HEK293 (cell line): ENCODE measurements at regions not wholly inside any gene's neighbourhood (a gene's known extent, or its start where the extent isn't known, plus 50 kb on each side); places are given as distances from the start of the nearest gene placed in this dataset.

ENCODE experiments used
- CTCF ChIA-PET: fragments of 350-600 bp; formaldehyde crosslinking; extraction: SDS; loops from one replicate; lab custom pipeline; 2021; ENCODE audit warnings: antibody characterized with exemption; lab: Yijun Ruan, JAX
- POLR2A ChIA-PET: fragments of 300-600 bp; formaldehyde crosslinking; extraction: SDS; loops from one replicate; lab custom pipeline; 2020; ENCODE audit warnings: antibody characterized with exemption, inconsistent platforms; lab: Yijun Ruan, JAX
- H3K27ac ChIP-seq: fragments of 200-500 bp; sonication (Bioruptor generic); 2 replicates; pipeline ENCODE4 v1.5.1; 2014; ENCODE audit warnings: low read depth, low read length, control low read depth, inconsistent platforms; ENCODE audit errors: extremely low read depth
- H3K36me3 ChIP-seq, 2 experiments: fragments of 200-500 bp in 1 of 2; sonication (Bioruptor generic) in 1 of 2; 1 replicate in 1 of 2; 2 replicates in 1 of 2; pipeline ENCODE4 v1.5.1; 2014 to 2017; ENCODE audit warnings: inconsistent platforms in 2 of 2, low read length in 2 of 2; ENCODE audit not compliant: control insufficient read depth in 2 of 2, insufficient read depth in 1 of 2
- H3K4me1 ChIP-seq: fragments of 200-500 bp; sonication (Bioruptor generic); 2 replicates; pipeline ENCODE4 v1.5.1; 2014; ENCODE audit warnings: mild to moderate bottlenecking, low read length, inconsistent platforms; ENCODE audit not compliant: control insufficient read depth, insufficient read depth
- H3K4me3 ChIP-seq: 2 replicates; pipeline ENCODE4 v1.5.1; 2011; ENCODE audit warnings: low read depth, mild to moderate bottlenecking, control low read depth, low read length, moderate library complexity
- H3K9me3 ChIP-seq: fragments of 200-500 bp; sonication (Bioruptor generic); 2 replicates; pipeline ENCODE4 v1.5.1; 2014; ENCODE audit warnings: low read depth, low read length, inconsistent platforms; ENCODE audit not compliant: control insufficient read depth, insufficient read depth
- KLF17 ChIP-seq: fragments of 450-650 bp; formaldehyde crosslinking; IDR thresholded peaks from 2 replicates; pipeline ENCODE4 v1.5.1; 2016; ENCODE audit warnings: missing biosample characterization, missing genetic modification characterization
- KLF9 ChIP-seq: fragments of 450-650 bp; formaldehyde crosslinking; IDR thresholded peaks from 2 replicates; pipeline ENCODE4 v1.5.1; 2016; ENCODE audit warnings: missing biosample characterization, missing genetic modification characterization, low read depth
- OSR2 ChIP-seq: fragments of 450-650 bp; formaldehyde crosslinking; IDR thresholded peaks from 2 replicates; pipeline ENCODE4 v1.5.1; 2016; ENCODE audit warnings: missing biosample characterization, missing genetic modification characterization
- OVOL3 ChIP-seq: fragments of 450-650 bp; formaldehyde crosslinking; IDR thresholded peaks from 2 replicates; pipeline ENCODE4 v1.5.1; 2016; ENCODE audit warnings: missing biosample characterization, missing genetic modification characterization
- SALL2 ChIP-seq: fragments of 450-650 bp; formaldehyde crosslinking; IDR thresholded peaks from 2 replicates; pipeline ENCODE4 v1.5.0; 2017; ENCODE audit warnings: missing biosample characterization, mild to moderate bottlenecking, missing genetic modification characterization, borderline replicate concordance
- ZBTB11 ChIP-seq: fragments of 450-650 bp; formaldehyde crosslinking; conservative IDR thresholded peaks from 2 replicates; pipeline ENCODE4 v1.5.1; 2016; ENCODE audit warnings: low read depth, missing biosample characterization, missing genetic modification characterization
- ZBTB17 ChIP-seq: fragments of 450-650 bp; formaldehyde crosslinking; IDR thresholded peaks from 2 replicates; pipeline ENCODE4 v1.5.1; 2016; ENCODE audit warnings: missing biosample characterization, missing genetic modification characterization
- ZBTB21 ChIP-seq: fragments of 450-650 bp; formaldehyde crosslinking; IDR thresholded peaks from 2 replicates; pipeline ENCODE4 v1.5.1; 2017; ENCODE audit warnings: missing biosample characterization, missing genetic modification characterization
- ZBTB49 ChIP-seq: fragments of 450-650 bp; formaldehyde crosslinking; IDR thresholded peaks from 2 replicates; pipeline ENCODE4 v1.5.1; 2016; ENCODE audit warnings: missing biosample characterization, missing genetic modification characterization, low read depth
- ZNF155 ChIP-seq: fragments of 450-650 bp; formaldehyde crosslinking; IDR thresholded peaks from 2 replicates; pipeline ENCODE4 v1.5.1; 2016; ENCODE audit warnings: missing biosample characterization, missing genetic modification characterization
- ZNF174 ChIP-seq: fragments of 450-650 bp; formaldehyde crosslinking; IDR thresholded peaks from 2 replicates; pipeline ENCODE4 v1.5.0; 2017; ENCODE audit warnings: missing biosample characterization, mild to moderate bottlenecking, missing genetic modification characterization
- ZNF184 ChIP-seq: fragments of 450-650 bp; IDR thresholded peaks from 2 replicates; pipeline ENCODE4 v1.5.1; 2018; ENCODE audit warnings: missing biosample characterization, mild to moderate bottlenecking, missing genetic modification characterization
- ZNF280C ChIP-seq: fragments of 450-650 bp; formaldehyde crosslinking; IDR thresholded peaks from 2 replicates; pipeline ENCODE4 v1.5.1; 2016; ENCODE audit warnings: missing biosample characterization, missing genetic modification characterization
- ZNF341 ChIP-seq: fragments of 450-650 bp; formaldehyde crosslinking; IDR thresholded peaks from 2 replicates; pipeline ENCODE4; 2016; ENCODE audit warnings: low read depth, missing biosample characterization, missing genetic modification characterization
- ZNF391 ChIP-seq: fragments of 450-650 bp; formaldehyde crosslinking; IDR thresholded peaks from 2 replicates; pipeline ENCODE4 v1.5.1; 2016; ENCODE audit warnings: low read depth, missing biosample characterization, missing genetic modification characterization, borderline replicate concordance
- ZNF513 ChIP-seq: fragments of 450-650 bp; IDR thresholded peaks from 2 replicates; pipeline ENCODE4 v1.5.1; 2018; ENCODE audit warnings: missing biosample characterization, missing genetic modification characterization
- ZNF529 ChIP-seq: fragments of 450-650 bp; formaldehyde crosslinking; IDR thresholded peaks from 2 replicates; pipeline ENCODE4 v1.5.1; 2017; ENCODE audit warnings: missing genetic modification characterization, missing biosample characterization; ENCODE audit not compliant: insufficient replicate concordance
- ZNF785 ChIP-seq: fragments of 450-650 bp; formaldehyde crosslinking; IDR thresholded peaks from 2 replicates; pipeline ENCODE4 v1.5.1; 2016; ENCODE audit warnings: missing biosample characterization, missing genetic modification characterization
- ZNF843 ChIP-seq: fragments of 450-650 bp; formaldehyde crosslinking; IDR thresholded peaks from 2 replicates; pipeline ENCODE4 v1.5.1; 2016; ENCODE audit warnings: missing biosample characterization, missing genetic modification characterization
- ZSCAN23 ChIP-seq: fragments of 450-650 bp; formaldehyde crosslinking; IDR thresholded peaks from 2 replicates; pipeline ENCODE4 v1.5.1; 2016; ENCODE audit warnings: missing biosample characterization, missing genetic modification characterization
- ZXDB ChIP-seq: fragments of 450-650 bp; formaldehyde crosslinking; IDR thresholded peaks from 2 replicates; pipeline ENCODE4 v1.5.1; 2016; ENCODE audit warnings: missing biosample characterization, missing genetic modification characterization

- Histone ChIP-seq H3K4me3 (no peak overlapping the region), H3K9me3 (no peaks in the 10 kb centered on the region), H3K27ac (no peak overlapping the region), H3K36me3 (no peaks in the 10 kb centered on the region), H3K4me1 (no peaks in the 10 kb centered on the region)
- ChIA-PET CTCF (interaction anchor here (0.6 to 0.7 kb wide), 2 partner anchors 13 to 23 kb away, joined by 3 to 4 read pairs; no protein-coding TSS in a partner anchor), POLR2A (no interaction called here)
- no peak for TF ChIP-seq ZNF785
- no peak for TF ChIP-seq ZSCAN23 (tag by site-specific recombination)
- no peak for TF ChIP-seq ZNF391 (tag by site-specific recombination)
- TF ChIP-seq ZNF529 (tag by site-specific recombination) = no peak
- no peak for TF ChIP-seq ZNF513 (tag by site-specific recombination)
Measured at GRCh38 chr14:86933958-86934595, 1058.9 kb downstream of the GALC start.

GRCh38 chr14:86933460-86933859 lies 1059.5 kb downstream of the GALC start:
- TF ChIP-seq ZBTB11 (tag by site-specific recombination) (no peak), ZNF843 (tag by site-specific recombination) (no peak), ZBTB17 (tag by site-specific recombination) (no peak), ZBTB21 (tag by site-specific recombination) (no peak), SALL2 (tag by site-specific recombination) (no peak)
- no peaks in the 10 kb centered on the region for H3K36me3 ChIP-seq
- no peaks in the 10 kb centered on the region for H3K4me1 ChIP-seq
- POLR2A ChIA-PET = no interaction called here
- CTCF ChIA-PET = interaction anchor here (0.7 kb wide), 1 partner anchor 12 kb away, joined by 4 read pairs; no protein-coding TSS in a partner anchor
- H3K27ac ChIP-seq = no peak overlapping the region
- H3K4me3 ChIP-seq = no peak overlapping the region
- H3K9me3 ChIP-seq = no peaks in the 10 kb centered on the region

GRCh38 chr14:86915406-86915805 lies 1077.6 kb downstream of the GALC start:
- Histone ChIP-seq H3K27ac (no peak overlapping the region), H3K4me1 (no peaks in the 10 kb centered on the region), H3K4me3 (no peak overlapping the region), H3K36me3 (no peaks in the 10 kb centered on the region), H3K9me3 (no peaks in the 10 kb centered on the region)
- ChIA-PET POLR2A (no interaction called here), CTCF (interaction anchor here (0.7 to 1.2 kb wide), 2 partner anchors 11 to 57 kb away, joined by 3 read pairs; no protein-coding TSS in a partner anchor)
- no peak for TF ChIP-seq ZNF341 (tag by site-specific recombination)
- TF ChIP-seq ZNF184 = no peak
- TF ChIP-seq ZXDB = no peak
- no peak for TF ChIP-seq ZNF155 (tag by site-specific recombination)
- TF ChIP-seq ZNF280C (tag by site-specific recombination) = no peak
- TF ChIP-seq OSR2 (tag by site-specific recombination) = no peak
- TF ChIP-seq ZNF174 (tag by site-specific recombination) = no peak
- TF ChIP-seq ZBTB49 (tag by site-specific recombination) = no peak
- TF ChIP-seq KLF17 (tag by site-specific recombination) = no peak
- no peak for TF ChIP-seq KLF9
- TF ChIP-seq OVOL3 (tag by site-specific recombination) = no peak
